DOHH2 (cell line): ENCODE measurements at regions not wholly inside any gene's neighbourhood (a gene's known extent, or its start where the extent isn't known, plus 50 kb on each side); places are given as distances from the start of the nearest gene placed in this dataset.
"Not testable (repeated sequence)": the region's sequence is repeated elsewhere in the genome, so short reads cannot be mapped to it uniquely, and the experiment has no call there.

Experiments used
- CTCF ChIP-seq: fragments of 200-600 bp; sonication (generic); IDR thresholded peaks from one replicate; pipeline ENCODE4 v1.5.1; 2014; ENCODE audit warnings: antibody characterized with exemption, mild to moderate bottlenecking, low read depth, low read length; ENCODE audit not compliant: poor library complexity, severe bottlenecking
- EZH2phosphoT487 ChIP-seq: fragments of 200-600 bp; sonication (generic); IDR thresholded peaks from 2 replicates; pipeline ENCODE4 v1.6.1; 2017; ENCODE audit warnings: borderline replicate concordance, mild to moderate bottlenecking, antibody characterized with exemption, low read length, moderate library complexity, mixed read lengths

GRCh38 chr1:838291-838690 lies 85.4 kb upstream of the SAMD11 start:
- TF ChIP-seq CTCF, EZH2phosphoT487: not testable (repeated sequence)
